CD4-positive, CD25-positive, alpha-beta regulatory T cell (primary cell): ENCODE measurements at regions not wholly inside any gene's neighbourhood (a gene's known extent, or its start where the extent isn't known, plus 50 kb on each side); places are given as distances from the start of the nearest gene placed in this dataset.

Experiments
- ATAC-seq, 2 donors: fragments of 150-1000 bp; cut with Tn5 transposase; one replicate each; pipeline ENCODE4 v1.10.0; 2021; ENCODE audit warnings: low read depth in 2 of 2, moderate number of reproducible peaks in 2 of 2, moderate library complexity in 1 of 2
- DNase-seq, 3 donors: peaks; one replicate each; pipeline versions ENCODE4 v3.0.0 to v3.0.0-alpha.2; 2012 to 2022; ENCODE audit warnings: mixed read lengths in 1 of 3
- H3K27ac ChIP-seq: one replicate; pipeline ENCODE4 v1.7.0; 2013; ENCODE audit warnings: mild to moderate bottlenecking, low read length; ENCODE audit not compliant: insufficient read depth, poor library complexity, severe bottlenecking
- H3K27me3 ChIP-seq: one replicate; pipeline ENCODE4 v1.7.0; 2013; ENCODE audit warnings: low read length; ENCODE audit not compliant: control insufficient read depth, insufficient read depth
- H3K36me3 ChIP-seq: one replicate; pipeline ENCODE4 v1.7.0; 2013; ENCODE audit warnings: mild to moderate bottlenecking, low read length, moderate library complexity; ENCODE audit not compliant: control insufficient read depth, insufficient read depth
- H3K4me1 ChIP-seq: 2 replicates; pipeline ENCODE4 v1.7.0; 2013; ENCODE audit warnings: mild to moderate bottlenecking, low read length; ENCODE audit not compliant: insufficient read depth, control insufficient read depth, poor library complexity, severe bottlenecking
- H3K4me3 ChIP-seq: one replicate; pipeline ENCODE4 v1.7.0; 2013; ENCODE audit warnings: low read depth, mild to moderate bottlenecking, low read length, moderate library complexity
- H3K9me3 ChIP-seq, 2 experiments: 1 replicate in 1 of 2; 2 replicates in 1 of 2; pipeline ENCODE4 v1.7.0; 2013; ENCODE audit warnings: low read length in 2 of 2, mild to moderate bottlenecking in 1 of 2, moderate library complexity in 1 of 2; ENCODE audit not compliant: control insufficient read depth in 2 of 2
- H3K27ac Mint-ChIP-seq, 3 donors: one replicate each; pipeline ENCODE4 v1.8.0; 2020 to 2022; ENCODE audit warnings: mild to moderate bottlenecking in 3 of 3, mixed read lengths in 3 of 3, moderate library complexity in 2 of 3
- H3K27me3 Mint-ChIP-seq: one replicate; pipeline ENCODE4 v1.8.0; 2022; ENCODE audit warnings: mild to moderate bottlenecking, mixed read lengths
- H3K36me3 Mint-ChIP-seq: one replicate; pipeline ENCODE4 v1.8.0; 2020; ENCODE audit warnings: mixed read lengths
- H3K4me1 Mint-ChIP-seq, 4 donors: one replicate each; pipeline ENCODE4 v1.8.0; 2020 to 2022; ENCODE audit warnings: mixed read lengths in 4 of 4, mild to moderate bottlenecking in 1 of 4
- H3K4me3 Mint-ChIP-seq, 4 donors: one replicate each; pipeline ENCODE4 v1.8.0; 2020 to 2022; ENCODE audit warnings: mild to moderate bottlenecking in 4 of 4, mixed read lengths in 4 of 4, moderate library complexity in 3 of 4
- H3K9me3 Mint-ChIP-seq, 7 donors: one replicate each; pipeline ENCODE4 v1.8.0; 2020 to 2022; ENCODE audit warnings: mixed read lengths in 7 of 7, mild to moderate bottlenecking in 3 of 7, moderate library complexity in 2 of 7

DNA sequence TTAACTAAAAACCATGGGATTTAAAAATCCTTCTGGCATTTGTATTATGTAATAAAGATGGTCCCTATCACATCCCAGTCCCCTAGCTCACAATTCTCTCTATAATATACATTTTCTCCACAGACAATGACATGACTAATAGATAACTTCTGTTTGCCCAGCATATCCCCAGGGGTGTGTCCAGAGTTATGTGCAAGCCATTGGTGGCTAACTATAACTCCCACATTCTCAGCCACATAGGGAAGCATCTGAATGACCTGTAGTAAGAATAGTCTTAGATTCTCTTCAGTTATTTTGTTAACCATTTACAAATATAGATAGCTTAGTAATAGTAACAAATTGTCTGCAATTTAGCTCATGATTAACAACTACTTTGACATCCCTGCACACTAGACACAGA is 52.2 kb upstream of the RBSN start:
- H3K27me3 ChIP-seq, result peaks cover 48% of the 10 kb centered on the region
- H3K9me3 ChIP-seq, result no peaks in the 10 kb centered on the region
- DNase-seq (no peak), ATAC-seq (no peak)
- H3K4me1 Mint-ChIP-seq, result no peaks in the 10 kb centered on the region
- H3K36me3 Mint-ChIP-seq, result no peaks in the 10 kb centered on the region
- peaks cover 53% of the 10 kb centered on the region for H3K27me3 Mint-ChIP-seq
- H3K9me3 Mint-ChIP-seq, result peaks cover 0 to 5% (median 0%) of the 10 kb centered on the region in 7 donors
- H3K4me3 Mint-ChIP-seq, result no peak overlapping the region
- H3K27ac Mint-ChIP-seq, result no peak overlapping the region
- no peaks in the 10 kb centered on the region for H3K4me1 ChIP-seq
- H3K36me3 ChIP-seq, result no peaks in the 10 kb centered on the region
- H3K27ac ChIP-seq, result no peak overlapping the region
- no peak overlapping the region for H3K4me3 ChIP-seq

- Histone ChIP-seq H3K36me3 (no peaks in the 10 kb centered on the region), H3K4me1 (no peaks in the 10 kb centered on the region), H3K4me3 (no peak overlapping the region), H3K27ac (no peak overlapping the region), H3K9me3 (no peaks in the 10 kb centered on the region), H3K27me3 (peaks cover 44% of the 10 kb centered on the region)
- no peak for ATAC-seq
- Mint-ChIP-seq H3K9me3 (peaks cover 0 to 5% (median 0%) of the 10 kb centered on the region in 7 donors), H3K27me3 (peaks cover 45% of the 10 kb centered on the region), H3K4me1 (no peaks in the 10 kb centered on the region), H3K27ac (no peak overlapping the region), H3K36me3 (no peaks in the 10 kb centered on the region), H3K4me3 (no peak overlapping the region)
- no peak for DNase-seq
These were observed 53.2 kb upstream of the RBSN start for GRCh38 chr3:15152184-15152583.

- Mint-ChIP-seq H3K36me3 (no peaks in the 10 kb centered on the region), H3K27ac (no peak overlapping the region), H3K4me3 (no peak overlapping the region), H3K4me1 (no peaks in the 10 kb centered on the region), H3K9me3 (peaks cover 0 to 5% (median 1%) of the 10 kb centered on the region in 7 donors), H3K27me3 (peaks cover 47% of the 10 kb centered on the region)
- H3K36me3 ChIP-seq, result no peaks in the 10 kb centered on the region
- H3K4me3 ChIP-seq, result no peak overlapping the region
- no peaks in the 10 kb centered on the region for H3K9me3 ChIP-seq
- no peak overlapping the region for H3K27ac ChIP-seq
- H3K27me3 ChIP-seq, result peaks cover 41% of the 10 kb centered on the region
- no peaks in the 10 kb centered on the region for H3K4me1 ChIP-seq
- no peak for DNase-seq
- no peak for ATAC-seq
These were observed 52.9 kb upstream of the CAPN7 start for GRCh38 chr3:15153103-15153502.

GRCh38 chr3:15154326-15154725 is 51.7 kb upstream of the CAPN7 start:
- DNase-seq (no peak), ATAC-seq (no peak)
- no peak overlapping the region for H3K27ac Mint-ChIP-seq
- no peaks in the 10 kb centered on the region for H3K4me1 ChIP-seq
- H3K4me1 Mint-ChIP-seq, result no peaks in the 10 kb centered on the region
- H3K27me3 Mint-ChIP-seq, result peaks cover 50% of the 10 kb centered on the region
- no peak overlapping the region for H3K4me3 Mint-ChIP-seq
- H3K9me3 Mint-ChIP-seq, result peaks cover 0 to 5% (median 1%) of the 10 kb centered on the region in 7 donors
- no peak overlapping the region for H3K4me3 ChIP-seq
- H3K27me3 ChIP-seq, result peaks cover 41% of the 10 kb centered on the region
- H3K36me3 Mint-ChIP-seq, result no peaks in the 10 kb centered on the region
- no peaks in the 10 kb centered on the region for H3K9me3 ChIP-seq
- H3K27ac ChIP-seq, result no peak overlapping the region
- no peaks in the 10 kb centered on the region for H3K36me3 ChIP-seq

DNA sequence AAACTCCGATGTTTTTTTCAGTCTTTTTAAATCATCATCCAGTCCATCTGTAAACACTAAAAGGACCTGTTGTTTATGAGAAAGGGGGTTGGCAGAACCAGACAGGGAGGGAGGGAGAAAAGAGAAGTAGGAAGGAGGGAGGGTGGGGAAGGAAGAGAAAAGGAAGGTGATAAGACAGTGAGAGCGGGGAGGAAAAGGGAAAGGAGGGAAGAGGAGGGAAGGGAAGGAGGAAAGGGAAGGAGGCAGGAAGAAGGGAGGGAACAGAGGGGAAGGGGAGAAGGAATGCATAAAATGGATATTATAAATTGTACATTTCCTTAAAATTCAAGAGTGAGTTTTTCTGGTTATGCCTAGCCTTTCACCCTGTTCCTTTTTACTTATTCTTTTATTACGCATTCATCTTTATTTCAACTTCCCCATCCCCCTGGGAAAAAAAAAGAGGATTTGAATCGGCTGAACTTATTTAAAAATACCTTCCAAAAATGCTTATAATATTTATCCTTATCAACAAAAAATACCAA is 50.1 kb upstream of the CAPN7 start:
- Mint-ChIP-seq H3K27me3 (peaks cover 53% of the 10 kb centered on the region), H3K9me3 (peaks cover 0 to 6% (median 1%) of the 10 kb centered on the region in 7 donors), H3K4me3 (no peak overlapping the region), H3K27ac (no peak overlapping the region), H3K36me3 (no peaks in the 10 kb centered on the region), H3K4me1 (no peaks in the 10 kb centered on the region)
- H3K27me3 ChIP-seq, result peaks cover 34% of the 10 kb centered on the region
- DNase-seq, result no peak
- no peak for ATAC-seq
- no peaks in the 10 kb centered on the region for H3K36me3 ChIP-seq
- H3K9me3 ChIP-seq, result no peaks in the 10 kb centered on the region
- no peak overlapping the region for H3K4me3 ChIP-seq
- no peaks in the 10 kb centered on the region for H3K4me1 ChIP-seq
- H3K27ac ChIP-seq, result no peak overlapping the region
